GM12873 (cell line): ENCODE measurements at regions not wholly inside any gene's neighbourhood (a gene's known extent, or its start where the extent isn't known, plus 50 kb on each side); places are given as distances from the start of the nearest gene placed in this dataset.

ENCODE experiments used
- CTCF ChIP-seq: IDR thresholded peaks from 2 replicates; pipeline ENCODE4 v1.5.1; 2012; ENCODE audit warnings: low read depth, mild to moderate bottlenecking, moderate library complexity, low read length, control low read depth; ENCODE audit not compliant: insufficient read depth; ENCODE audit errors: missing control alignments

DNA sequence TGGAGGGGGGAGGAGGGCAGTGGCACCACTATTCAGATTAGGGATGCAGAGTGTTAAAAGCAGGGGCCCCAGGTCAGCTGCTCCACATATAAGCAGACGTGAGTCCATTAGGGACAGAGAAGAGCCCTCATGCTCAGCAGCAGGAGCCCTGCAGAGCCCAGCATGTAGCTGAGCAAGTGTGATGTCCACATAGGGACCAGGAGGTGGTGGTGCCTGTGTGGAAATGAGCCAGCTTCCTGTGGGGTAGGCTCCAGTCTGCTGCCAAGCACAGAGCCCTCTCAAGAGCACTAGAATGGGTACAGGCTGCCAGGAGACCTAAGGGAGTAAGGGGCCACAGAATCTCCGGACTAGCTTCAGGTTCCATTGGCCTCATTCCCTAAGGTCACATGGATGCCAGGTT is 57.9 kb upstream of the MLN start:
- TF ChIP-seq CTCF: no peak

DNA sequence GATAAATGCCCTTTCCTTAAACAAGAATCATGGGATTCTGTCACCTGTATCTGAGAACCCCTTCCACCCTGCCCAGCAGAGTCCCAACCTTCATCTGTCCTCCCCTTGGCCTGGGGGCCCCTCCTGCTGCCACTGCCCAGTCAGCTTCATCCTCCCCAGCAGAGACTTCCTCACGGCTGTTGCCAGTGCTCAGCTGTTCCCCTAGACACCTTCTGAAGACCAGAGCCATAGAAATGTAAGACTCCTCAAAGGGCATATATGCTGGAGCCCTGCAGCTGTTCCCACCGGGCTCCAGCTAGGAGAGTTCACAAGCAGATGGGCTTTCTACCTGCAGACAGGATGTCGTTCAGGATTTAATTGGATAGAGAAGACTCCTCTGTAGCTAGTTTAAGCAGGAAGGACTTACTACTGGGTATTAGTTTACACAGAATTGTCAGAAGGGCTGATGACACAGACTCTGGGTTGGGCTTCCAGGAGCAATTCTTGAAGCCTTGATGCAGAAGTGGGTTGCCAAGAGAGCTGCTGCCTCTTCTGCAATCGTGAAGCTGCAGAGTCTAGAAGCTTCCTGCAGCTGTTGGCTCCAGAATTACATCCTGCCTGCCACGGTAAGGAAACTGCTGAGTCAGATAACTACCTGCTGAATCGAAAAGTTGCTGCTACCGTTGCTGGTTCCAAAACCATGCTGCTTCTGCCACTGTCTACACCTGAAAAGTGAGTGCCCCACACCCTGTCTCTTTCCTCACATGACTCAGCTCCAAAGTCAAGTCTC is 57.1 kb upstream of the MLN start:
- no peak for TF ChIP-seq CTCF

- no peak for TF ChIP-seq CTCF
These were observed 56.2 kb upstream of the MLN start for GRCh38 chr6:33860006-33860405.

DNA sequence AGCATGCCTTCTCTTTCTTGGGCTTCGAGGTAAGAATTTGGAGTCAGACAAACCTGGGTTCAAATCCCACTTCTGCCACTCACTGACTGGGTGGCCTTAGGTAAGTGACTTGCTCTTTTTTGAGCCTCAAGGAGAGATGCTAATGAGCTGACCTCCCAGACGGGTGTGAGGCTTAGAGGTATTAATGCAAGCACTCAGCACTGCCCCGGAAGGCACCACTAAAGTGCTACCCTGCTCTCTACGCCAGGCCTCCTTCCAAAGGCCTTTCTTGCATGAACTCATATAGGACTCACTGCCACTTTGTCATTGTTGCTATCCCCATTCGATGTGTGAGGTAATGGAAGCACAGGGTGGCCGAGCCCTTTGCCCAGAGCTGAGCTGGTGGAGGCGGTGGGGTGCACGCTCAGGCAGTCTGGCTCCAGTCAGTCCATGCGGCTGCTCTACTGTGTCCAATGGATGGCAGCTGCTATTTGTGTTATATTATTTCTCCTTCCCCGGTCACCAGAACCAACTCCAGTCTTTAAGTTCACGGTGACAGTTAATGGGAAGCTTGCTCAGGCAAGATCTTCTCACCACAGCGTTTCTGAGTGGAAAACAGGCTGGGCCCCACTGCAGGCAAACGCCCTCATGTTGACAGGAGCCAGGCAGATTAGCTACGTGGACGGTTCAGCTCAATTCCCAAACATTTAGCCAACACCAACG is 55.2 kb upstream of the MLN start:
- no peak for TF ChIP-seq CTCF

- no peak for TF ChIP-seq CTCF
These were observed 54.2 kb upstream of the MLN start for GRCh38 chr6:33857932-33858475.

DNA sequence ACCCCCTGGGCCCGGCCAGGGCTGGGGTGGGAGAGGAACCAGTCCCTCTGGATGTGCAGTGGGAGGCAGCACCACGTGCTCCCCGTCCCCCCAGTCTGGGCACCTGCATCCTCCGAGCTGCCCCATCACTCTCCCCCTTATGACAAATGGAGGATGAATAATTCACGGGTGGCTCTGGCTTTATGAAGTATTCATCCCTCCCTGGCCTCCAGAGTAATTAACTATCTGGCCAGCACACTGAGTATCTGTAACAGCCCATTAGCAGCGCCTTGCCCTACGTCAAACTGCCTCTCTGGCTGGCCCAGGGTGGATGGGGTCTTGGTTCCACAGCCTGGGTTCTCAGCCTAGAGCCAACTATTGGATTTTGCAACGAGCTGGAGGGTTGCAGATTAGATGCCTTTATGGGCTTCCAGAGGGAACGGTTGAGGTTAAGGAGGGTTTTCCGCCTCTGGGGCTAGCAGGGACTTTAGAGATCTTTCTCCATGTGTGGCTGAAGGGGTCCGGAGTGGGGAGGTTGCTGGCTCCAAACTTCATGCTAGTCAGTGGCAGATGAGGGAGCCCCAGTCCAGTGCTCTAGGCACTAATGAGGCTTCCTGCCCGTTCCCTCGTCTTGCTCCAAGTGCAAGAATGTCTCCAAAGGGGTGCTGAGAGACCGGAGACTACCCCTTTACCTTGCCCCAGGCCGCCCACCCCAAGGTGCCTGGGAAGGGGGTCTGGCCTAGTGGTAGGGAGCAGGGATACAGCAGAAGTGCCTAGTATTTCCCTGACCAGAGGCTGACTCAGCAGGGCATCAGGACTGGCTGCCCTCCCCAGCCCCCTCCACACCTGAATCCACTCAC is 53.5 kb upstream of the MLN start:
- TF ChIP-seq CTCF: no peak

DNA sequence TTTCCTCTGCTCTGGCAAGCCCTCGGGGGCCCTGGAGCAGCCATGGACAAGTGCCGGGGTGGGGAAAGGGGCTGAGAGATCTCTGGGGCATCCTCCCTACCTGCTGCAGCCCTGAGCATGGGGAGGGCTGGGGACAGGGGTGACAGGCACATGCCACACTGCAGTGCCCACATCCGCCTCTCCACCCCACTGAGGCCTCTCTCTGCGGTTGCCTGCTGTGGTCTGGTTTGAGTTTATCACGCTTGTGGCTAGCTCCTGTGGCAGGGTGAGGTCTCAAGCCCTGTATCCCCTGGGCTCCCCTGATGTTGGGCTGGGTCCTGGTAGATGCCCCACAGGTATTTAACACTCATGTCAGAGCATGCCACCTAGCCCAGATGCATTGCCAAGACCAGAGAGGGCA is 52.9 kb upstream of the MLN start:
- no peak for TF ChIP-seq CTCF
